ENCODE measurements at regions not wholly inside any gene's neighbourhood (a gene's known extent, or its start where the extent isn't known, plus 50 kb on each side); places are given as distances from the start of the nearest gene placed in this dataset.

GRCh38 chr11:110859240-110859840 lies 147.1 kb upstream of the ARHGAP20 start:
- ATAC-seq (no peak), DNase-seq (ENCODE audit: low read depth, low spot score) (no peak)
- intact Hi-C loops (cut with micrococcal nuclease): no loop called here
- ChIA-PET RAD21 (ENCODE audit: low non-redundant PET in 1 of 2, low total read pairs in 2 of 2, uncharacterized antibody in 2 of 2, unreplicated experiment in 2 of 2) (no interaction called here), POLR2A (no interaction called here), CTCF (no interaction called here)
- H3K36me3 ChIP-seq (ENCODE audit: control insufficient read depth in 1 of 2, insufficient read depth in 2 of 2, low read length in 2 of 2): no peaks in the 10 kb centered on the region
- TF ChIP-seq ZFX (IDR thresholded peaks at IDR 0.05): no peak
- TF ChIP-seq SP1 (IDR thresholded peaks at IDR 0.05; ENCODE audit: low read depth): no peak
- TF ChIP-seq EGR1 (IDR thresholded peaks at IDR 0.05; ENCODE audit: low read depth): no peak
- BruUV-seq (replicated peaks): no TSS peak
- no peak overlapping the region for H3K27ac ChIP-seq (ENCODE audit: low read depth, low read length)
- no peaks in the 10 kb centered on the region for H4K20me1 ChIP-seq (ENCODE audit: insufficient read depth)
- H3K9me2 ChIP-seq (ENCODE audit: insufficient read depth): no peaks in the 10 kb centered on the region
- H3K79me2 ChIP-seq (ENCODE audit: insufficient read depth, low read length): no peaks in the 10 kb centered on the region
- H3K9ac ChIP-seq (ENCODE audit: low read length): no peak overlapping the region
- H3K4me3 ChIP-seq (replicated peaks in 1 of 2; ENCODE audit: low read depth in 1 of 2, low read length in 2 of 2): no peak overlapping the region
- peaks cover 9% of the 10 kb centered on the region; the same call in 1 of the 2 replicates for H3K27me3 ChIP-seq (ENCODE audit: insufficient read depth, low read length)
- H3K4me1 ChIP-seq (ENCODE audit: control insufficient read depth in 1 of 2, insufficient read depth in 2 of 2, low read length in 2 of 2): no peaks in the 10 kb centered on the region
- no peaks in the 10 kb centered on the region for H3K9me3 ChIP-seq (ENCODE audit: control insufficient read depth in 1 of 2, insufficient read depth in 1 of 2, low read depth in 1 of 2, low read length in 2 of 2)
- H2AFZ ChIP-seq (ENCODE audit: low read depth, low read length, poor library complexity, severe bottlenecking): no peak overlapping the region
- H3K4me2 ChIP-seq (ENCODE audit: low read length): no peak overlapping the region

DNA sequence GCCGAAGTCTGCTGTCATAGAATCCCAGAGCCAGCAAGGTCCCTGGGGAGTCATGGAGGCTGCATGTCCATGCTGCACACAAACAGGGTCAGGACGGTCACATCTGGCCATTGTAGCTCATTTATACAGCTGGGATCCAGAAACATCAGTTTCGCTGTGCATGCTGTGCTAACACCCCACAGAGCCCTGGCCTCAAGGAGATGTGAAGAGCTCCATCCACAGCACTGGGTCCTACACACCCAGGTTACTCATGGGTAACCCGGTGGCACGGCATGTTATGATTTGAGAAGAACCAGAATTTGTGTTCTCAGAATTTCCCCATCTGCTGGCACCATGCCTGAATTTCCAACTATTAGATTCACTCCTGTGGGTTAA lies 146.3 kb upstream of the ARHGAP20 start:
- ATAC-seq (no peak), DNase-seq (ENCODE audit: low read depth, low spot score) (no peak)
- Histone ChIP-seq H3K27me3 (ENCODE audit: insufficient read depth, low read length) (peaks cover 12% of the 10 kb centered on the region; the same call in 1 of the 2 replicates), H3K9ac (ENCODE audit: low read length) (no peak overlapping the region), H3K79me2 (ENCODE audit: insufficient read depth, low read length) (no peaks in the 10 kb centered on the region), H4K20me1 (ENCODE audit: insufficient read depth) (no peaks in the 10 kb centered on the region), H3K9me2 (ENCODE audit: insufficient read depth) (no peaks in the 10 kb centered on the region), H3K36me3 (ENCODE audit: control insufficient read depth in 1 of 2, insufficient read depth in 2 of 2, low read length in 2 of 2) (no peaks in the 10 kb centered on the region), H3K9me3 (ENCODE audit: control insufficient read depth in 1 of 2, insufficient read depth in 1 of 2, low read depth in 1 of 2, low read length in 2 of 2) (no peaks in the 10 kb centered on the region), H3K4me3 (replicated peaks in 1 of 2; ENCODE audit: low read depth in 1 of 2, low read length in 2 of 2) (no peak overlapping the region), H3K27ac (ENCODE audit: low read depth, low read length) (no peak overlapping the region), H3K4me1 (ENCODE audit: control insufficient read depth in 1 of 2, insufficient read depth in 2 of 2, low read length in 2 of 2) (no peaks in the 10 kb centered on the region), H3K4me2 (ENCODE audit: low read length) (no peak overlapping the region), H2AFZ (ENCODE audit: low read depth, low read length, poor library complexity, severe bottlenecking) (no peak overlapping the region)
- TF ChIP-seq ELF1 (IDR thresholded peaks at IDR 0.05; ENCODE audit: borderline replicate concordance, low read depth): no peak
- TF ChIP-seq EGR1 (IDR thresholded peaks at IDR 0.05; ENCODE audit: low read depth): no peak
- no peak for TF ChIP-seq EZH2phosphoT487 (IDR thresholded peaks at IDR 0.05; ENCODE audit: borderline replicate concordance)
- TF ChIP-seq, protein P1, sequence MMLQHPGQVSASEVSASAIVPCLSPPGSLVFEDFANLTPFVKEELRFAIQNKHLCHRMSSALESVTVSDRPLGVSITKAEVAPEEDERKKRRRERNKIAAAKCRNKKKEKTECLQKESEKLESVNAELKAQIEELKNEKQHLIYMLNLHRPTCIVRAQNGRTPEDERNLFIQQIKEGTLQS (IDR thresholded peaks at IDR 0.05): no peak
- no peak for TF ChIP-seq TCF7L2 (IDR thresholded peaks at IDR 0.05; ENCODE audit: borderline replicate concordance, extremely low read depth, insufficient read depth, insufficient read length)
- TF ChIP-seq SRF (IDR thresholded peaks at IDR 0.05; ENCODE audit: low read depth): no peak
- TF ChIP-seq CBX3 (IDR thresholded peaks at IDR 0.05; ENCODE audit: low read depth): no peak
- no peak for TF ChIP-seq EZH2 (IDR thresholded peaks at IDR 0.05)
- no peak for TF ChIP-seq CEBPB (IDR thresholded peaks at IDR 0.05; ENCODE audit: low read depth)
- no peak for TF ChIP-seq ZFX (IDR thresholded peaks at IDR 0.05)
- CTCF ChIA-PET: no interaction called here
- POLR2A ChIA-PET: no interaction called here
- intact Hi-C loops (cut with micrococcal nuclease): no loop called here
- BruUV-seq (replicated peaks): no TSS peak
- RAD21 ChIA-PET (ENCODE audit: low non-redundant PET in 1 of 2, low total read pairs in 2 of 2, uncharacterized antibody in 2 of 2, unreplicated experiment in 2 of 2): no interaction called here
